ENCODE measurements at regions not wholly inside any gene's neighbourhood (a gene's known extent, or its start where the extent isn't known, plus 50 kb on each side); places are given as distances from the start of the nearest gene placed in this dataset.

DNA sequence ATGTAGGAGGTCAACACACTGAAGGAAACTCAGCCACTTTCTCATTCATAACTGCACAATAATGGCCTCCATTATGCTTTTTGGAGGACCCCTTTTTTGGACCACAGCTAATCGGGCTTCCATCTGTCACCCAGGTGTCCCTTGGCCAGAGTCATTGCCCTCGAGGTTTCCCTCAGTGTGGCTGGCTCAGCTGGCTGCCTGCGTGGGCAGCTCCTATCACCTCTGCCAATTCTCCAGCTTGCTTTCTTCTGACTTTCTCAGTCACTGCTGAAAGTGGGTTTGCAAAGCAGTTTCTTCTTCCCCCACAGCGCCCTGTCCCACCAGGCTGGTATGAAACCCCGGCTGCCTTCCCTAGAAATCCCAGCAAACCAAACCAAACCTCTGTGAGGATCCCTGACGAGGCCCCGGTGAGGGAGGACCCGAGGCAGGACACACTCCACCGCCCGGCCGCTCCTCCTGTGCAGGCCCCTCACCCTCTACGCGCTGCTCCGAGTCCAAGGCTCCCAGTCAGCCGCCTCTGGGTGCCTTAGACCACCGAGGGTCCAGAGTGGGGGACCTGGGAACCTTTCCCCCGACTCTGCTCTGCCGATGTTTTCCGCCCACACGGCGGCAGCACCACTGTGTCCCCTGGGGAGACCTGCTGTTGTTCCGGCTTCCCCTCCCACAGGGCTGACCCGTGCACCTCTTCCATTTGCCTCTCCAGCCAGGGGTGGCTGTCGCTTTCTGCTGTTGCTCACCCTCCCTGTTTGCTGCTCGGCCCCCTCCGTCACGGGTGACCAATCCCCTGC lies 109.5 kb downstream of the TENT4A start:
- H3K23me2 ChIP-seq (ENCODE audit: low read depth, low read length) = no peaks in the 10 kb centered on the region
- H3K79me1 ChIP-seq (ENCODE audit: low read depth, low read length) = no peaks in the 10 kb centered on the region
- H3K4me2 ChIP-seq (ENCODE audit: insufficient read depth in 1 of 2, low read depth in 2 of 2, low read length in 2 of 2) = no peak overlapping the region
- peak overlapping the region; percentile 82; the same call in 1 of the 2 replicates for H4K8ac ChIP-seq (ENCODE audit: extremely low read depth, insufficient read depth, low read length)
- no peaks in the 10 kb centered on the region for H3K9me3 ChIP-seq (ENCODE audit: insufficient read depth in 2 of 2, low read depth in 1 of 2, low read length in 1 of 2)
- no peak overlapping the region for H2AK5ac ChIP-seq (ENCODE audit: low read depth, low read length)
- H2BK120ac ChIP-seq (replicated peaks; ENCODE audit: low read depth, low read length) = no peak overlapping the region
- DNase-seq (ENCODE audit: low read depth in 1 of 2, low spot score in 2 of 2) (no peak), FAIRE-seq (no peak)
- H3K27ac ChIP-seq (ENCODE audit: low read depth, low read length) = no peak overlapping the region
- no peak overlapping the region for H3K4me3 ChIP-seq (ENCODE audit: extremely low read depth in 1 of 4, insufficient read depth in 2 of 4, low read depth in 3 of 4, low read length in 4 of 4)
- no peaks in the 10 kb centered on the region for H3K36me3 ChIP-seq (ENCODE audit: control insufficient read depth in 2 of 4, insufficient read depth in 4 of 4, low read length in 3 of 4)
- H3K23ac ChIP-seq (ENCODE audit: insufficient read length) = no peak overlapping the region
- no peak overlapping the region for H3K9ac ChIP-seq (replicated peaks in 1 of 4; ENCODE audit: extremely low read depth in 1 of 4, low read depth in 3 of 4, low read length in 3 of 4)
- ChIA-PET POLR2A (ENCODE audit: partially characterized antibody) (no interaction called here), CTCF (ENCODE audit: partially characterized antibody) (interaction anchor here (0.8 to 11.3 kb wide), 15 partner anchors 9 to 1064 kb away, joined by 3 to 97 read pairs (median 3); no protein-coding TSS in a partner anchor)
- no peak overlapping the region for H2BK15ac ChIP-seq (ENCODE audit: low read length)
- H3K79me2 ChIP-seq (ENCODE audit: control insufficient read depth in 1 of 2, insufficient read depth in 2 of 2, low read length in 2 of 2) = no peaks in the 10 kb centered on the region
- no peak overlapping the region for H3K14ac ChIP-seq (ENCODE audit: insufficient read length)
- no peak overlapping the region for H2BK12ac ChIP-seq (ENCODE audit: low read depth, low read length)
- no peak overlapping the region for H2BK20ac ChIP-seq (ENCODE audit: low read length)
- H3K27me3 ChIP-seq (replicated peaks in 1 of 4; ENCODE audit: control insufficient read depth in 3 of 4, extremely low read depth in 1 of 4, insufficient read depth in 3 of 4, low read length in 3 of 4) = no peaks in the 10 kb centered on the region
- H3K56ac ChIP-seq (replicated peaks; ENCODE audit: insufficient read length, low read depth, low read length) = no peak overlapping the region
- no peak overlapping the region for H3K4ac ChIP-seq (replicated peaks; ENCODE audit: insufficient read length, low read depth, low read length)
- H4K5ac ChIP-seq (ENCODE audit: insufficient read length, low read depth, low read length) = no peak overlapping the region
- no peak overlapping the region for H3K18ac ChIP-seq (ENCODE audit: extremely low read depth, low read length)
- WGBS, 2 experiments (ENCODE audit: extremely low coverage in 1 of 2, insufficient coverage in 1 of 2, insufficient read length in 1 of 2, insufficient replicate concordance in 2 of 2, low coverage in 1 of 2, low lambda C conversion rate in 2 of 2, missing lambda C conversion rate in 1 of 2) = 81% methylated on average over 27 of the region's 27 CpGs; no CpG with 5 or more reads in 1 of the 2 experiments
- H2BK5ac ChIP-seq (ENCODE audit: low read depth, low read length) = no peak overlapping the region
- no peak overlapping the region for H4K91ac ChIP-seq (replicated peaks; ENCODE audit: insufficient read length, low read length)
- H2AFZ ChIP-seq (ENCODE audit: low read length) = no peak overlapping the region
- no peaks in the 10 kb centered on the region; a peak in 1 of 7 replicates for H3K4me1 ChIP-seq (replicated peaks in 1 of 4; ENCODE audit: control insufficient read depth in 3 of 4, insufficient read depth in 4 of 4, low read length in 3 of 4)
- H4K20me1 ChIP-seq (replicated peaks in 1 of 2; ENCODE audit: control insufficient read depth in 1 of 2, insufficient read depth in 2 of 2, low read length in 2 of 2) = no peaks in the 10 kb centered on the region
- TF ChIP-seq HDAC6 (IDR thresholded peaks at IDR 0.05; ENCODE audit: low read depth, low read length) (no peak), SAP30 (IDR thresholded peaks at IDR 0.05; ENCODE audit: insufficient read depth, insufficient replicate concordance, low read length) (no peak), TAF7 (optimal IDR thresholded peaks at IDR 0.05; ENCODE audit: borderline replicate concordance, low read depth, low read length) (no peak), HDAC2 (IDR thresholded peaks at IDR 0.05; ENCODE audit: borderline replicate concordance in 1 of 2, low read depth in 2 of 2, low read length in 2 of 2) (no peak), CHD1 (IDR thresholded peaks at IDR 0.05; ENCODE audit: low read depth, low read length) (no peak), ZNF274 (IDR thresholded peaks at IDR 0.05; ENCODE audit: borderline replicate concordance, extremely low read depth, low read length) (no peak), KDM4A (IDR thresholded peaks at IDR 0.05; ENCODE audit: low read depth, low read length, severe bottlenecking) (no peak), CEBPB (IDR thresholded peaks at IDR 0.05; ENCODE audit: low read depth, low read length) (no peak), SIN3A (conservative IDR thresholded peaks at IDR 0.05 in 1 of 2, IDR thresholded peaks at IDR 0.05 in 1 of 2; ENCODE audit: low read depth in 1 of 2, low read length in 2 of 2) (no peak), POU5F1 (IDR thresholded peaks at IDR 0.05; ENCODE audit: low read depth, low read length) (no peak), MAFK (IDR thresholded peaks at IDR 0.05; ENCODE audit: low read depth, low read length) (no peak), YY1 (IDR thresholded peaks at IDR 0.05; ENCODE audit: low read depth, low read length) (no peak), JUND (IDR thresholded peaks at IDR 0.05; ENCODE audit: low read length) (no peak)

Measured in H1 (cell line).